Eye (tissue), 1 donor: ENCODE measurements at regions not wholly inside any gene's neighbourhood (a gene's known extent, or its start where the extent isn't known, plus 50 kb on each side); places are given as distances from the start of the nearest gene placed in this dataset.
A peak's percentile ranks its signal among the peaks of the same experiment; 100 is the strongest.

ENCODE experiments used
- DNase-seq: peaks from one replicate; pipeline ENCODE4 v3.0.0-alpha.2; 2015

GRCh38 chr2:21288299-21288698 lies 164.5 kb downstream of the TDRD15 start:
- no peak for DNase-seq

DNA sequence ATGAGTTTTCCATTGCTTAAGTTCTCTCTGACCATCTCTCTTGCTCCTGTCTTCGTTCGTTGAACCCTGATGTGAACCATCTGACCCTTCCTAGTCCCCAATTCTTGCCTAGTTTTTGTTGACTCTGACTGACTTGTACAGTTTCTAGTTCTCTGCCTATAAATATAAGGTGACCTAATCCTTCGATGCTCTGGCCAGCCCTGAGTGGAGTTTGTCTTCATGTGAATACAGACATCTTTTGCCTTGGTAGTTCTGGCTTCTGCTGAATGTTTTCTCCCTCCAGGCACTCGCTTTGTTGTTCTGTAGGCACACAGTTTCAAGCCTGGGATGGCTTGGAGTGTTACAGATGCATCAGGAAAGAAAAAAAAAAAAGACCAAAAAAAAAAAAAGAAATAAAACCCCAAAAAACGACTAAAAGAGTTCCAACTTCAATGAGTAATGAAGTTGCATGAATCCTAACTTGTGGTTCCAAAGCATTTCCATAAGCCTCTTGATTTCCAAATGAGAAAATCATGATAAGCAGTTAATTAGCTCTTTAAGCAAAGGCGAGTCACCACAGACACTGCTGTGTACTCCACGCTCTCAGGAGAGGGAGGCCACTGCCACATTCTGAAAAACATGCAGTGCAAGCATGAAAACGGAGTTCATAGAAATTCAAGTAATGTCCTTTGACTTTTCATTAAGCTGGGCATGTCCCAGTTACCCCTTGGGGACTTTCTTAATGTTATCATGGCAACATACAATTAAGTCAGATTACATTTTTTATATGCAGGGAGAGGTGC lies 165.2 kb downstream of the TDRD15 start:
- peak; percentile 53 for DNase-seq

GRCh38 chr2:21289551-21289950 lies 165.8 kb downstream of the TDRD15 start:
- peak; percentile 60 for DNase-seq

DNA sequence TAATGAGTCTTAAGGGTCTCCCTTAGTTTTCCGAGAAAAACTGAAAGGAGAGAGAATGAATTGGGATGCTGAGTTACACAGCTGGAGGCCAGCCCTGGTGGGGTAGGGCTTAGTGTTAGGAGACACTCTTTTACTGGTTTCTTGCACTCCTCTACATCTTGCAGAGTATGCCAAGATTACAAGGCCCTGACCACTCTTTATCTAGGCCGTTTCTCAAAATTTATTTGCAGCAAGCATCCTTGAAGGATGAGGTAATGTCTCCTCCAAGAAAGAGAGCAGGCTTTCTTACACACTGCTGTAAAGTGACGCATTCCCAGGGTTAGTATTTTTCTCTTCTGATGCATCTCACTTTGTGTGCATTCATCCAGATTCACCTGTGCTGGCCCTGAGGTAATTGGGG lies 166.2 kb downstream of the TDRD15 start:
- peak; percentile 54 for DNase-seq

DNA sequence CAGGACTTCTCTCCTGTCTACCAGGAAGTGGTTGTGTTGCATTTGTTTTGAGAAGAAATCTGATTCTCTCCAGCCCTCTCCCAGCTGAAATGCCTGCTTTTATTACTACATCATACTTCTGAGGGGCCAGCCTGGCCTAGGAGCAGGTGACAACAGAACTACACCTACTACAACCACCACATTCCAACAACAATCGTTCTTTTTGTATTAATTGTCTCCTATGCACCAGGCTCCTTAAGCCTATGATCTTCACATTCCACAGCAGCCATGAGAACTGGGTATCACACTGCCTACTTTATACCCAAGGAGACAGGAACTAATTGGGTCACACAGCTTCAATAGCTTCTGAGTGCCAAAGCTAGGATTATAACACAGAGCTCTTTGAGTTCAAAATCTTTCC lies 167.7 kb downstream of the TDRD15 start:
- peak; percentile 36 for DNase-seq

DNA sequence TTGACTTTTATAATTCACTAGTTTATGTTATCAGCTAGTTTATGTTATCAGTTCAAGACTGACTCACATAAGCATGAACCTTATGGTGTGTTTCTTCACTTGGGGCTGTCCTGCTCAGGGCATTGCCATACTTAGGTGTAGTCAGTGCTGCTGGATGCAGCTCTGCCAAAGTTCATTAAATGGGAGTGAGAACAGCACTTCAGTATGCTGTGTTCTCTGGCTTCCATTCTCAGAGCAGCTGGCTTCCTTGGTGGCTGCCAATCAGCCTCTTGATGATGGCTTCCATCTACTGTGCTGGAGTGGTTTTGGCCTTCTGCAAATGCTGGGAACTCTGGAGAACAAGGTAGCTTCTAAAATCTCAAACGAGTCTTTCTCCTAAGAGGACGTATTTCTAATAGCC lies 170.7 kb downstream of the TDRD15 start:
- DNase-seq: no peak

GRCh38 chr2:21299411-21299810 lies 175.6 kb downstream of the TDRD15 start:
- DNase-seq: no peak

DNA sequence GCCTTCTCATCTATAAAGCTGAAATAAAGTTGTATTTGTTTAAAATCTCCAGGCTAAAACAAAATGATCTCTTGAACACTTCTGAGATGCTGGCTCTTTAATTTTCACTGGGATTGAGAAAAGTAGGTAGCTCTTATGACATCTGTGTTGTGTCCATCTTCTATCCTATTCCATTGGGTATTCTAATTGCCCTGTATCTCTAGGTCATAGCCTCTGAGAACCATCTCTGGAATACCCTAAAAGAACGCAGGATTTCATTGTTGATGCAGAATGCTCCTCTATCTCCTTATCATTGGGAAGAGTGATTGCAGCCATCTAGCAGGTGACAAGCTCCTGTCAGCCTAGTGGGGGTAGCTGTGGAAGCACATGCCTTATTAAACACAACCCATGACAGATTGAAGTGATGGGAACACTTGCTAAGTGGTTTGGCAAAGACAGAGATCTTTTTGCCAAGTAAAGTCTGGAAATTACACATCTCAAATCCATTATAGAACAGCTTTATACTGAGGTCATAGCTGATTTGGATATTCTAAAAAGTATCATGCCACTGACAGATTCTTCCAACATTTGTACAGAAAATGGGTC lies 178.2 kb downstream of the TDRD15 start:
- DNase-seq: no peak

DNA sequence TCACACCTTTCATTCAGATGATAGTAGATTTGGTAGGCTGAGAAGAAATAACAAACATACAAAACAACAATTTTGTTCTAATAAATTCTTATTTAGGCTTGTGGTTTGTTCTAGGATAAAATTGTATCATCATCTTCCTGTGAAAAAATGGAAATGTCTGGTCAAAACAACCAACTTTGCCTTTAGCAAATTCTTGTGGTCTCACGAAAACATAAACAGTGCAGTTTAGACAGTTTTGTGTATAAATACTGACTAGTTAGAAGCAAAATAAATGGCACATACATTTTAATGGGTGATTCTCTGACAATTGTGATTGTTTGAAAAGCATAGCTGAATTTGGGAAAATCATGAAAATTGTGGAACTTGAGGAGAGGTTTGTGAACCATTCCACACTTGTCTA lies 180.1 kb downstream of the TDRD15 start:
- DNase-seq: no peak

- no peak for DNase-seq
These were observed 181.8 kb downstream of the TDRD15 start for GRCh38 chr2:21305581-21305980.

DNA sequence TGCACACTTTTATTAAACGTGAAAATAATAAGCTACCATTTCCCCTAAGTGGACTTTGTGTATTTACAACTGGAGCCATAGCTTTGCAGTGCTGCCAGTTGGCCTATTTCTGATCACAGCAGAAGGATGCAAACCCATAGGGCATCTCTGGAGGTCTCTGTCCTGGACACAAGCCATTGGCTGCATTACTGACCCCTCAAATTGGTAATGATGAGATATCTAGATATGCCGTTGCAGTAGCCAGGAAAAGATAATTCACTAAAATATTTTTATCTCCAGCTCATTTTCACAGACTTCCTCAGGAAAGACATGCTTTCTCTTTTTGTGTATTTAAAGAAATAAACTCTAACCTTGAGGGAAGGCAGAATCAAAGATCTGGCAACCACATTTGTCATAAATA lies 182.5 kb downstream of the TDRD15 start:
- DNase-seq: no peak

- no peak for DNase-seq
These were observed 183.3 kb downstream of the TDRD15 start for GRCh38 chr2:21307037-21307436.

DNA sequence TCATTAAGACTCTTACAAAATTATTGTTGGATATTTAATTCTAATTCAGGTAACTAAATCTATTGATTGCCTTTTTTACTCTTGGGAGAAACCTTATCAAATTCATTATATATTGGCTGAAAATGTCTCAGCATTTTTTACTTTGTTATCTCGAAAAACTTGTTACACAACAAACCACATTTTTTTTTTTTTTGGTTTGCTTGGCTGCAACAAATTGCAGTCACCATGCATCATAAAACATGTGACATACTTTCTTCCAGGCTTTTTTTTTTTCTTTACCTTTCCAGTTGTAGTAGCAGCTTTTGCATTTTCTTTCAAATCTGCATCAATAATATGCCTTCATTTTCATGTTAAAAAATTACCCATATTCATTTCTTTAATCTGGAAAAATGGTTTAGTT lies 186.7 kb downstream of the TDRD15 start:
- no peak for DNase-seq

DNA sequence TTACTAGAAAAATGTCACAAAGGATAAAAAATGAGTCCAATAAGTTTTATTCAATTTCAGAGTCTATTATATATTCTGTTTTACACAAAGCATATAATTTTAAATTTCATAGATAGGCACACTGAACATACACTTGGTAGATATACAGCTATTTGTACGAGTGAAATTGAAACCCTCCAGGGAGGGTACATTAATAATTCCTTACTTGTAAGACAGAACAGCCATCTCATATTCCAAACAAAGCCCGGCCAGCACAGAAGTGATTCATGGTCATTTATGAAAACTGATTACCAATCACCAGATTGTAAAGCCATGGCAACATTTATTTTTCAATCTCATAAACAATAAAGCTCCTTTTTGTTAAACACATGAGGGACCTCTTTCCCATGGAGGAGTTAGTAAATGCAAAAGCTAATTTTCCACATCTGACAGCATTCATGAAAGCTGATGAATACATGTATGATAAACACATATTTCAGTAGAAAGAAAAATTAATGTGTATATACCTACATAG lies 190.6 kb downstream of the TDRD15 start:
- DNase-seq: no peak

DNA sequence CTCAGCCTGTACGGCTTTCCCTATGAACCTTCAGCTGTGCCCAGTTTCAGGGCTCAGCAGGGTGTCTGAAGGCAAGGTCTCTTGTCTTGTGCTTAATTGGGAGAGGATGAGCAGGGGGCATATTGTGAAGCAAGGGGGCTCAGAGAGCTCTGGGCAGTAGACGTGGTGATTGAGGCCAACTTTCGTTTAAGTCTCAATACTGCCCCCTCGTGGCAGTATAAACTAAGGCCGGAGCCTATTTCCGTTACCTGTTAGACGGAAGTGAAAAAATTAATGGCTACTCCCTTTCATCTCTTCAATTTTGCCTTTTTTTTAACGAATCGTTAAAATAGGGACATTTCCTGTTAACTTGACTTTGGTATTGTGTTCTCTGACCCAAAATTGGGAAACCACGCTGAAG lies 193.4 kb downstream of the TDRD15 start:
- peak; percentile 70 for DNase-seq

- DNase-seq: no peak
These were observed 194.5 kb downstream of the TDRD15 start for GRCh38 chr2:21318263-21318662.

GRCh38 chr2:21326152-21326551 lies 202.4 kb downstream of the TDRD15 start:
- DNase-seq: no peak

DNA sequence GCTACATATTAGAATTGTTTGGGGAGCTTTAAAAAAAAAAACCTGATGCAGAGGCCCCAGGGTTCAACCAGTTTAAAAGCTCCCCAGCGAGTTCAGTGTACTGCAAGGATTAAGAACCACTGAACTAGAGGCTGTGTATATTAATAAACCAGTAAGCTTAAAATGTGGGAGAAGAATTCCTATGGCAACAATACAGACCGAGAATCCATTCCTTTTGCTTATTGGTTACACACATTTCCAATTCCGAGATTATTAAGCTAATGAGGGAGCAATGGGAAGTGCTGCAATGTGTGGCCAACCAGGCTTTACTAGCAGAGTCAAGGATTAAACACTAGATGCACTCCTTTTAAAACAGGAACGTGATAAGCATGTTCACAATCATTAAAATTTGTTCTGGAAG lies 204.4 kb downstream of the TDRD15 start:
- peak; percentile 46 for DNase-seq

- peak; percentile 37 for DNase-seq
These were observed 207.1 kb downstream of the TDRD15 start for GRCh38 chr2:21330786-21331391.

DNA sequence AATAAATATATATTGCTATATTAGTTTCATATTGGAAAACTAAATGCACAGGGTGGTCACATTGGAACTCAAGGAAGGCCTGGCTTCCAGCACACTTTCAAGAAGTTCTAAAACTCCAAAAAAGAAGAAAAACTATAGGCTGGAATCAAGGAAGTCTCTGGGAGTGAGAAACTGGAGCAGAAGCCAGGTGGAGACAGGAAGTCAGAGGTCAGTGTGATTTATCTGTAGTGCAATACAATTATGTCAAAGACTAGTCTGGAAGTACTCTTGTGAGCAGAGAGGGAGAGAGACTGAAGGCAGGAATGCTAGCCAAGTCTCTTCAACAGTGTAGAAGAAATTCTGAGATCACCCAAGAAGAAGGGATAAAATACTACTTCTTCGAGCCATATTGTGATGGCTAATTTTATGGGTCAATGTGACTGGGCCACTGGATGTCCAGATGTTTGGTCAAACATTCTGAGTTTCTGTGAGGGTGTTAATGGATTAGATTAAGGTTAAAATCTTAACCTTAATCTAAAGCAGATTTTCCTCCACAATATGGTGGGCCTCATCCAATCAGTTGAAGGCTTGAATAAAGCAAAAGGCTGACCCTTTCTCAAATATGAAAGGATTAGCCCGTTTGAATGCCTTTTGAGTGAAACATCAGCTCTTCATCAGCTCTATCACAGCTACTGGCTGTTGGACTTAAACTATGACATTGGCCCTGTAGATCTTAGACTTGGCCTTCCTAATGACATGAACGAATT lies 208.0 kb downstream of the TDRD15 start:
- DNase-seq: no peak

GRCh38 chr2:21332993-21333625 lies 209.3 kb downstream of the TDRD15 start:
- DNase-seq: peak; percentile 80

- DNase-seq: no peak
These were observed 209.9 kb downstream of the TDRD15 start for GRCh38 chr2:21333684-21334083.

GRCh38 chr2:21346984-21347383 lies 223.2 kb downstream of the TDRD15 start:
- no peak for DNase-seq
